Gastrocnemius medialis (tissue), 4 donors: ENCODE measurements at regions not wholly inside any gene's neighbourhood (a gene's known extent, or its start where the extent isn't known, plus 50 kb on each side); places are given as distances from the start of the nearest gene placed in this dataset.

Experiments
- CTCF ChIP-seq, 5 experiments: fragments of 450-650 bp in 3 of 5; fragments of 200-600 bp in 2 of 5; sonication (generic) in 2 of 5; IDR thresholded peaks in 4 of 5; conservative IDR thresholded peaks in 1 of 5; 1 replicate in 4 of 5; 2 replicates in 1 of 5; pipeline ENCODE4 v1.5.1; 2016 to 2019; ENCODE audit warnings: antibody characterized with exemption in 5 of 5, mild to moderate bottlenecking in 3 of 5, moderate library complexity in 3 of 5
- POLR2A ChIP-seq, 2 donors: fragments of 450-650 bp; IDR thresholded peaks; one replicate each; pipeline ENCODE4 v1.6.1; 2017; ENCODE audit warnings: antibody characterized with exemption in 2 of 2, mild to moderate bottlenecking in 2 of 2, moderate library complexity in 2 of 2

GRCh38 chrX:39896951-39897740 lies 200.6 kb downstream of the BCOR start:
- TF ChIP-seq CTCF (IDR thresholded peaks at IDR 0.05 in 4 of 5, conservative IDR thresholded peaks at IDR 0.05 in 1 of 5) = no peak
- TF ChIP-seq POLR2A (IDR thresholded peaks at IDR 0.05) = no peak
